ENCODE measurements at regions not wholly inside any gene's neighbourhood (a gene's known extent, or its start where the extent isn't known, plus 50 kb on each side); places are given as distances from the start of the nearest gene placed in this dataset.

- TF ChIP-seq POLR2A (IDR thresholded peaks at IDR 0.05; ENCODE audit: low read length) (no peak), GATA1 (IDR thresholded peaks at IDR 0.05; ENCODE audit: low read depth, low read length) (no peak)
Observed at GRCh38 chr7:18276380-18276779, 219.2 kb upstream of the HDAC9 start.

All from erythroblast (primary cell).